RWPE2 (cell line): ENCODE measurements at regions not wholly inside any gene's neighbourhood (a gene's known extent, or its start where the extent isn't known, plus 50 kb on each side); places are given as distances from the start of the nearest gene placed in this dataset.

ENCODE experiments used
- ATAC-seq: fragments of 200-7000 bp; cut with Tn5 transposase; 3 replicates; pipeline ENCODE4 v1.9.1; 2021; ENCODE audit warnings: low read depth
- DNase-seq: peaks from one replicate; pipeline ENCODE4 v3.0.0-alpha.2; 2020; ENCODE audit warnings: low spot score
- H3K27ac ChIP-seq: fragments of 450-650 bp; 2 replicates; pipeline ENCODE4 v1.5.1; 2017; ENCODE audit warnings: mild to moderate bottlenecking; ENCODE audit not compliant: poor library complexity, severe bottlenecking
- H3K27me3 ChIP-seq: fragments of 250-450 bp; sonication (Bioruptor Pico); 2 replicates; pipeline ENCODE4 v1.5.1; 2021; ENCODE audit warnings: mild to moderate bottlenecking, moderate library complexity; ENCODE audit not compliant: insufficient read depth, poor library complexity, severe bottlenecking
- H3K36me3 ChIP-seq: fragments of 250-450 bp; sonication (Bioruptor Pico); 2 replicates; pipeline ENCODE4 v1.5.1; 2020; ENCODE audit warnings: low read depth, mild to moderate bottlenecking, moderate library complexity
- H3K4me1 ChIP-seq: fragments of 250-450 bp; sonication (Bioruptor Pico); 2 replicates; pipeline ENCODE4 v1.5.1; 2021; ENCODE audit warnings: mild to moderate bottlenecking, moderate library complexity; ENCODE audit not compliant: insufficient read depth, poor library complexity, severe bottlenecking
- H3K4me3 ChIP-seq: fragments of 250-450 bp; sonication (Bioruptor Pico); 2 replicates; pipeline ENCODE4 v1.5.1; 2021; ENCODE audit warnings: mild to moderate bottlenecking, moderate library complexity; ENCODE audit not compliant: severe bottlenecking
- H3K9me3 ChIP-seq: fragments of 250-450 bp; sonication (Bioruptor Pico); 2 replicates; pipeline ENCODE4 v1.5.1; 2021; ENCODE audit warnings: mild to moderate bottlenecking, moderate library complexity; ENCODE audit not compliant: severe bottlenecking
- CTCF ChIP-seq: fragments of 450-650 bp; IDR thresholded peaks from one replicate; pipeline ENCODE4 v1.5.1; 2017; ENCODE audit warnings: mild to moderate bottlenecking, moderate library complexity; ENCODE audit not compliant: poor library complexity, severe bottlenecking

GRCh38 chr2:52335727-52336126, 1303.8 kb upstream of the NRXN1 start:
- TF ChIP-seq CTCF, result no peak
- Histone ChIP-seq H3K36me3 (no peaks in the 10 kb centered on the region), H3K4me3 (no peak overlapping the region), H3K4me1 (no peaks in the 10 kb centered on the region), H3K27ac (no peak overlapping the region), H3K27me3 (no peaks in the 10 kb centered on the region), H3K9me3 (no peaks in the 10 kb centered on the region)
- ATAC-seq (no peak), DNase-seq (no peak)

GRCh38 chr2:52334185-52334584, 1302.3 kb upstream of the NRXN1 start:
- Histone ChIP-seq H3K27ac (no peak overlapping the region), H3K4me3 (no peak overlapping the region), H3K9me3 (no peaks in the 10 kb centered on the region), H3K4me1 (no peaks in the 10 kb centered on the region), H3K36me3 (no peaks in the 10 kb centered on the region), H3K27me3 (no peaks in the 10 kb centered on the region)
- ATAC-seq, result no peak
- no peak for DNase-seq
- no peak for TF ChIP-seq CTCF

- H3K4me3 ChIP-seq, result no peak overlapping the region
- no peak overlapping the region for H3K27ac ChIP-seq
- DNase-seq, result no peak
- no peaks in the 10 kb centered on the region for H3K27me3 ChIP-seq
- H3K4me1 ChIP-seq, result no peaks in the 10 kb centered on the region
- no peak for ATAC-seq
- H3K9me3 ChIP-seq, result no peaks in the 10 kb centered on the region
- no peak for TF ChIP-seq CTCF
- no peaks in the 10 kb centered on the region for H3K36me3 ChIP-seq
Observed at GRCh38 chr2:52327641-52328040, 1295.7 kb upstream of the NRXN1 start.

GRCh38 chr2:52314231-52314630, 1282.3 kb upstream of the NRXN1 start:
- no peak for TF ChIP-seq CTCF
- DNase-seq, result no peak
- Histone ChIP-seq H3K27ac (no peak overlapping the region), H3K36me3 (no peaks in the 10 kb centered on the region), H3K27me3 (no peaks in the 10 kb centered on the region), H3K9me3 (no peaks in the 10 kb centered on the region), H3K4me3 (no peak overlapping the region), H3K4me1 (no peaks in the 10 kb centered on the region)
- no peak for ATAC-seq

- DNase-seq (no peak), ATAC-seq (no peak)
- Histone ChIP-seq H3K4me1 (no peaks in the 10 kb centered on the region), H3K9me3 (no peaks in the 10 kb centered on the region), H3K36me3 (no peaks in the 10 kb centered on the region), H3K27me3 (no peaks in the 10 kb centered on the region), H3K27ac (no peak overlapping the region), H3K4me3 (no peak overlapping the region)
- no peak for TF ChIP-seq CTCF
Observed at GRCh38 chr2:52312486-52312885, 1280.6 kb upstream of the NRXN1 start.
